CD14-positive monocyte (primary cell): ENCODE measurements at regions not wholly inside any gene's neighbourhood (a gene's known extent, or its start where the extent isn't known, plus 50 kb on each side); places are given as distances from the start of the nearest gene placed in this dataset.

Experiments
- DNase-seq, 3 donors: peaks; one replicate each; pipeline ENCODE4 v3.0.0-alpha.2; 2011 to 2022
- H2AFZ ChIP-seq: 2 replicates; pipeline ENCODE4 v1.6.0; 2012; ENCODE audit warnings: mild to moderate bottlenecking, low read depth, low read length, inconsistent platforms; ENCODE audit not compliant: insufficient read depth, poor library complexity, severe bottlenecking
- H3K27ac ChIP-seq, 2 donors: 1 replicate in 1 of 2; 2 replicates in 1 of 2; pipeline ENCODE4 v1.5.1; 2012 to 2013; ENCODE audit warnings: low read length in 2 of 2, control low read depth in 1 of 2, inconsistent platforms in 1 of 2, low read depth in 1 of 2, mild to moderate bottlenecking in 1 of 2
- H3K27me3 ChIP-seq, 2 donors: one replicate each; pipeline versions ENCODE4 v1.6.0 to v1.6.1; 2011 to 2013; ENCODE audit warnings: low read length in 2 of 2; ENCODE audit not compliant: control insufficient read depth in 2 of 2, insufficient read depth in 2 of 2
- H3K36me3 ChIP-seq, 2 donors: replicated peaks in 1 of 2; 1 replicate in 1 of 2; 2 replicates in 1 of 2; pipeline versions ENCODE4 v1.5.1 to v1.6.1; 2012 to 2013; ENCODE audit warnings: low read length in 2 of 2, control low read depth in 1 of 2, inconsistent platforms in 1 of 2, mild to moderate bottlenecking in 1 of 2; ENCODE audit not compliant: insufficient read depth in 2 of 2, control insufficient read depth in 1 of 2
- H3K4me1 ChIP-seq, 2 donors: 1 replicate in 1 of 2; 2 replicates in 1 of 2; pipeline versions ENCODE4 v1.5.1 to v1.6.1; 2012 to 2013; ENCODE audit warnings: low read length in 2 of 2, control low read depth in 1 of 2, inconsistent platforms in 1 of 2, mild to moderate bottlenecking in 1 of 2, moderate library complexity in 1 of 2; ENCODE audit not compliant: insufficient read depth in 2 of 2, control insufficient read depth in 1 of 2
- H3K4me2 ChIP-seq: replicated peaks from 2 replicates; pipeline ENCODE3; 2012; ENCODE audit warnings: low read length, moderate library complexity, mild to moderate bottlenecking; ENCODE audit not compliant: poor library complexity, severe bottlenecking; ENCODE audit errors: extremely low read depth
- H3K4me3 ChIP-seq, 3 experiments: fragments of 200-600 bp in 1 of 3; sonication (generic) in 1 of 3; replicated peaks in 1 of 3; 1 replicate in 2 of 3; 2 replicates in 1 of 3; pipeline ENCODE4 v1.5.1; 2011 to 2013; ENCODE audit warnings: low read length in 3 of 3, mild to moderate bottlenecking in 3 of 3, control low read depth in 2 of 3, low read depth in 2 of 3, inconsistent platforms in 1 of 3, moderate library complexity in 1 of 3
- H3K79me2 ChIP-seq: 2 replicates; pipeline ENCODE4 v1.6.0; 2012; ENCODE audit warnings: mild to moderate bottlenecking, control low read depth, inconsistent platforms, low read length, moderate library complexity; ENCODE audit not compliant: insufficient read depth
- H3K9ac ChIP-seq: 2 replicates; pipeline ENCODE4 v1.6.0; 2017; ENCODE audit warnings: low read length, mild to moderate bottlenecking; ENCODE audit not compliant: insufficient read depth, poor library complexity, severe bottlenecking
- H3K9me3 ChIP-seq, 2 donors: replicated peaks in 1 of 2; 1 replicate in 1 of 2; 2 replicates in 1 of 2; pipeline versions ENCODE4 v1.5.1 to v1.6.1; 2012 to 2013; ENCODE audit warnings: low read length in 2 of 2, control low read depth in 1 of 2; ENCODE audit not compliant: control insufficient read depth in 1 of 2, insufficient read depth in 1 of 2
- H4K20me1 ChIP-seq: 2 replicates; pipeline ENCODE4 v1.6.0; 2012; ENCODE audit warnings: mild to moderate bottlenecking, low read length, control low read depth, moderate library complexity; ENCODE audit not compliant: insufficient read depth
- H3K27ac Mint-ChIP-seq, 7 donors: one replicate each; pipeline ENCODE4 v1.8.0; 2020; ENCODE audit warnings: mild to moderate bottlenecking in 7 of 7, mixed read lengths in 7 of 7, moderate library complexity in 6 of 7, inconsistent platforms in 2 of 7
- H3K27me3 Mint-ChIP-seq, 3 donors: one replicate each; pipeline ENCODE4 v1.8.0; 2021 to 2022; ENCODE audit warnings: low read depth in 3 of 3, mild to moderate bottlenecking in 3 of 3, mixed read lengths in 3 of 3, moderate library complexity in 3 of 3, inconsistent platforms in 1 of 3
- H3K36me3 Mint-ChIP-seq, 2 donors: one replicate each; pipeline ENCODE4 v1.8.0; 2020; ENCODE audit warnings: mixed read lengths in 2 of 2, inconsistent platforms in 1 of 2, mild to moderate bottlenecking in 1 of 2
- H3K4me1 Mint-ChIP-seq: one replicate; pipeline ENCODE4 v1.8.0; 2020; ENCODE audit warnings: mild to moderate bottlenecking, mixed read lengths
- H3K4me3 Mint-ChIP-seq, 2 donors: one replicate each; pipeline ENCODE4 v1.8.0; 2020; ENCODE audit warnings: mild to moderate bottlenecking in 2 of 2, mixed read lengths in 2 of 2, moderate library complexity in 1 of 2
- H3K9me3 Mint-ChIP-seq, 7 donors: one replicate each; pipeline ENCODE4 v1.8.0; 2020 to 2022; ENCODE audit warnings: mixed read lengths in 7 of 7, mild to moderate bottlenecking in 6 of 7, moderate library complexity in 6 of 7, inconsistent platforms in 2 of 7
- CTCF ChIP-seq: fragments of 200-600 bp; IDR thresholded peaks from one replicate; pipeline ENCODE4 v1.8.0; 2022; ENCODE audit warnings: antibody characterized with exemption, mild to moderate bottlenecking
- WGBS: methylation state at CpG from one replicate; pipeline ENCODE4 v1.1.5; 2013; ENCODE audit warnings: missing lambda C conversion rate; ENCODE audit not compliant: insufficient coverage; 5-methylcytosine and 5-hydroxymethylcytosine counted together
- intact Hi-C, 2 donors: fragments of 100-400 bp; cut with micrococcal nuclease; formaldehyde crosslinking; loops; one replicate each; pipeline versions ENCODE4 v1.15.0 to v1.15.1; 2023

- H4K20me1 ChIP-seq, result no peaks in the 10 kb centered on the region
- H3K27me3 ChIP-seq, result no peaks in the 10 kb centered on the region
- Mint-ChIP-seq H3K9me3 (peaks cover 0 to 9% (median 2%) of the 10 kb centered on the region in 7 donors), H3K4me1 (no peaks in the 10 kb centered on the region), H3K27me3 (peaks cover 1 to 5% (median 2%) of the 10 kb centered on the region in 3 donors), H3K27ac (no peak overlapping the region), H3K36me3 (no peaks in the 10 kb centered on the region), H3K4me3 (no peak overlapping the region)
- no peak overlapping the region for H3K9ac ChIP-seq
- TF ChIP-seq CTCF, result no peak
- no peak overlapping the region for H3K27ac ChIP-seq
- H3K36me3 ChIP-seq, result no peaks in the 10 kb centered on the region
- no peaks in the 10 kb centered on the region for H3K79me2 ChIP-seq
- 87% methylated on average over 3 of the region's 4 CpGs for WGBS
- no peaks in the 10 kb centered on the region for H3K4me1 ChIP-seq
- DNase-seq, result no peak
- H2AFZ ChIP-seq, result no peak overlapping the region
- H3K4me3 ChIP-seq, result no peak overlapping the region
- intact Hi-C loops, result no loop called here
- no peaks in the 10 kb centered on the region for H3K9me3 ChIP-seq
- H3K4me2 ChIP-seq, result no peak overlapping the region
Measured at GRCh38 chr15:29455530-29455929, 185.9 kb upstream of the NSMCE3 start.

GRCh38 chr15:29455055-29455454, 185.4 kb upstream of the NSMCE3 start:
- no peaks in the 10 kb centered on the region for H4K20me1 ChIP-seq
- no peak for DNase-seq
- no peak overlapping the region for H3K4me2 ChIP-seq
- Mint-ChIP-seq H3K9me3 (peaks cover 0 to 9% (median 2%) of the 10 kb centered on the region in 7 donors), H3K4me3 (no peak overlapping the region), H3K27ac (peak overlapping the region in 1 of 7 donors; percentile 8), H3K4me1 (no peaks in the 10 kb centered on the region), H3K27me3 (peaks cover 1 to 5% (median 2%) of the 10 kb centered on the region in 3 donors), H3K36me3 (no peaks in the 10 kb centered on the region)
- no peak overlapping the region for H3K9ac ChIP-seq
- 71% methylated on average over 1 of the region's 3 CpGs for WGBS
- intact Hi-C loops, result no loop called here
- no peaks in the 10 kb centered on the region for H3K79me2 ChIP-seq
- H3K36me3 ChIP-seq, result no peaks in the 10 kb centered on the region
- H2AFZ ChIP-seq, result no peak overlapping the region
- no peaks in the 10 kb centered on the region for H3K4me1 ChIP-seq
- TF ChIP-seq CTCF, result no peak
- no peak overlapping the region for H3K4me3 ChIP-seq
- no peak overlapping the region for H3K27ac ChIP-seq
- H3K27me3 ChIP-seq, result no peaks in the 10 kb centered on the region
- no peaks in the 10 kb centered on the region for H3K9me3 ChIP-seq
